HepG2 (cell line): ENCODE measurements at regions not wholly inside any gene's neighbourhood (a gene's known extent, or its start where the extent isn't known, plus 50 kb on each side); places are given as distances from the start of the nearest gene placed in this dataset.

Experiments used
- AGO1 ChIP-seq: fragments of 200-400 bp; formaldehyde crosslinking; IDR thresholded peaks from 2 replicates; pipeline ENCODE4 v1.6.1; 2017; ENCODE audit warnings: mild to moderate bottlenecking, low read depth, low read length, moderate library complexity; ENCODE audit not compliant: poor library complexity, severe bottlenecking
- ASH2L ChIP-seq: fragments of 300-600, 200-600 bp; sonication (generic); IDR thresholded peaks from 2 replicates; pipeline ENCODE4 v1.7.0; 2017; ENCODE audit warnings: low read depth, mild to moderate bottlenecking, moderate library complexity, mixed read lengths, low read length; ENCODE audit not compliant: insufficient read length
- CAMTA2 ChIP-seq: sonication (generic); formaldehyde crosslinking; IDR thresholded peaks from 2 replicates; pipeline ENCODE4 v1.4.0; 2020; ENCODE audit warnings: mild to moderate bottlenecking, missing genetic modification reagents, borderline replicate concordance
- DNMT1 ChIP-seq: sonication (generic); formaldehyde crosslinking; IDR thresholded peaks from 2 replicates; pipeline ENCODE4 v1.5.1; 2020; ENCODE audit warnings: mild to moderate bottlenecking, missing genetic modification reagents
- HDAC2 ChIP-seq: sonication (generic); formaldehyde crosslinking; IDR thresholded peaks from 2 replicates; pipeline ENCODE4 v1.4.0; 2020; ENCODE audit warnings: missing genetic modification reagents
- NFATC3 ChIP-seq: sonication (generic); formaldehyde crosslinking; IDR thresholded peaks from 2 replicates; pipeline ENCODE4 v1.5.1; 2020; ENCODE audit warnings: mild to moderate bottlenecking, missing genetic modification reagents
- NFIC ChIP-seq: IDR thresholded peaks from 2 replicates; pipeline ENCODE4 v1.6.1; 2012; ENCODE audit warnings: mild to moderate bottlenecking, low read length, inconsistent platforms
- NR2F6 ChIP-seq, 2 experiments: IDR thresholded peaks; 2 replicates each; pipeline ENCODE4 v1.6.1; 2016; ENCODE audit warnings: antibody characterized with exemption in 1 of 2, mild to moderate bottlenecking in 1 of 2
- PHB2 ChIP-seq: fragments of 450-650 bp; IDR thresholded peaks from 2 replicates; pipeline ENCODE4 v1.6.1; 2018; ENCODE audit not compliant: partially characterized antibody
- SRSF4 ChIP-seq: fragments of 200-400 bp; formaldehyde crosslinking; IDR thresholded peaks from one replicate; pipeline ENCODE4 v1.6.1; 2018; ENCODE audit warnings: mild to moderate bottlenecking, low read depth, low read length, moderate library complexity; ENCODE audit not compliant: poor library complexity, severe bottlenecking
- ZNF160 ChIP-seq: sonication (generic); formaldehyde crosslinking; IDR thresholded peaks from 2 replicates; pipeline ENCODE4 v1.8.0; 2022; ENCODE audit warnings: mild to moderate bottlenecking, inconsistent platforms, missing genetic modification reagents
- ZNF230 ChIP-seq: sonication (generic); formaldehyde crosslinking; IDR thresholded peaks from 2 replicates; pipeline ENCODE4 v1.4.0; 2020; ENCODE audit warnings: mild to moderate bottlenecking, missing genetic modification reagents
- ZNF780A ChIP-seq: sonication (generic); formaldehyde crosslinking; IDR thresholded peaks from 2 replicates; pipeline ENCODE4 v1.8.0; 2022; ENCODE audit warnings: mild to moderate bottlenecking, missing genetic modification reagents, moderate library complexity
- ZNF83 ChIP-seq: sonication (generic); formaldehyde crosslinking; IDR thresholded peaks from 2 replicates; pipeline ENCODE4 v1.4.0; 2020; ENCODE audit warnings: missing genetic modification reagents, mild to moderate bottlenecking, borderline replicate concordance
- TF ChIP-seq, protein P1 (sequence below): sonication (generic); formaldehyde crosslinking; IDR thresholded peaks from 2 replicates; pipeline ENCODE4 v1.4.0; 2020; ENCODE audit warnings: mild to moderate bottlenecking, missing genetic modification reagents, borderline replicate concordance
- TF ChIP-seq, protein P2 (sequence below): sonication (generic); formaldehyde crosslinking; IDR thresholded peaks from 2 replicates; pipeline ENCODE4 v1.5.1; 2020; ENCODE audit warnings: missing genetic modification reagents, mild to moderate bottlenecking, borderline replicate concordance
- TF ChIP-seq, protein P3 (sequence below): sonication (generic); formaldehyde crosslinking; conservative IDR thresholded peaks from 2 replicates; pipeline ENCODE4 v1.5.0; 2020; ENCODE audit warnings: missing genetic modification reagents
- TF ChIP-seq, protein P4 (sequence below): sonication (generic); formaldehyde crosslinking; IDR thresholded peaks from 2 replicates; pipeline ENCODE4 v1.5.1; 2020; ENCODE audit warnings: missing genetic modification reagents, mild to moderate bottlenecking, borderline replicate concordance
- TF ChIP-seq, protein P5 (sequence below): sonication (generic); formaldehyde crosslinking; IDR thresholded peaks from 2 replicates; pipeline ENCODE4 v1.8.0; 2022; ENCODE audit warnings: mild to moderate bottlenecking, missing genetic modification reagents; ENCODE audit not compliant: insufficient replicate concordance
- TF ChIP-seq, protein P6 (sequence below): sonication (generic); formaldehyde crosslinking; IDR thresholded peaks from 2 replicates; pipeline ENCODE4 v1.4.0; 2020; ENCODE audit warnings: low read depth, mild to moderate bottlenecking, missing genetic modification reagents

GRCh38 chr3:187997946-187998561 is 155.9 kb upstream of the LPP start (continued):
- TF ChIP-seq, protein P1, sequence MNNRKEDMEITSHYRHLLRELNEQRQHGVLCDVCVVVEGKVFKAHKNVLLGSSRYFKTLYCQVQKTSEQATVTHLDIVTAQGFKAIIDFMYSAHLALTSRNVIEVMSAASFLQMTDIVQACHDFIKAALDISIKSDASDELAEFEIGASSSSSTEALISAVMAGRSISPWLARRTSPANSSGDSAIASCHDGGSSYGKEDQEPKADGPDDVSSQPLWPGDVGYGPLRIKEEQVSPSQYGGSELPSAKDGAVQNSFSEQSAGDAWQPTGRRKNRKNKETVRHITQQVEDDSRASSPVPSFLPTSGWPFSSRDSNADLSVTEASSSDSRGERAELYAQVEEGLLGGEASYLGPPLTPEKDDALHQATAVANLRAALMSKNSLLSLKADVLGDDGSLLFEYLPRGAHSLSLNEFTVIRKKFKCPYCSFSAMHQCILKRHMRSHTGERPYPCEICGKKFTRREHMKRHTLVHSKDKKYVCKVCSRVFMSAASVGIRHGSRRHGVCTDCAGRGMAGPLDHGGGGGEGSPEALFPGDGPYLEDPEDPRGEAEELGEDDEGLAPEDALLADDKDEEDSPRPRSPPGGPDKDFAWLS = 0 out of 2 replicates have a peak, but pooled peaks have one; percentile 28
- TF ChIP-seq ZNF83 (CRISPR knock-in tag) (no peak), ZNF160 (CRISPR knock-in tag) (no peak), AGO1 (no peak), SRSF4 (no peak), PHB2 (no peak), ZNF230 (peak; percentile 77; the same call in 1 of the 2 replicates), NFATC3 (peak; percentile 98; the same call in 1 of the 2 replicates), NR2F6 (IDR thresholded peaks at IDR 0.05) (peak; percentile 91), NR2F6 (CRISPR knock-in tag; IDR thresholded peaks at IDR 0.05) (peak; percentile 90), HDAC2 (CRISPR knock-in tag) (peak; percentile 92), DNMT1 (CRISPR knock-in tag) (no peak), ASH2L (peak; percentile 94), NFIC (peak; percentile 94), ZNF780A (CRISPR knock-in tag) (no peak), CAMTA2 (no peak)
- TF ChIP-seq, protein P2, sequence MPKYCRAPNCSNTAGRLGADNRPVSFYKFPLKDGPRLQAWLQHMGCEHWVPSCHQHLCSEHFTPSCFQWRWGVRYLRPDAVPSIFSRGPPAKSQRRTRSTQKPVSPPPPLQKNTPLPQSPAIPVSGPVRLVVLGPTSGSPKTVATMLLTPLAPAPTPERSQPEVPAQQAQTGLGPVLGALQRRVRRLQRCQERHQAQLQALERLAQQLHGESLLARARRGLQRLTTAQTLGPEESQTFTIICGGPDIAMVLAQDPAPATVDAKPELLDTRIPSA (CRISPR knock-in tag) = no peak
- TF ChIP-seq, protein P3, sequence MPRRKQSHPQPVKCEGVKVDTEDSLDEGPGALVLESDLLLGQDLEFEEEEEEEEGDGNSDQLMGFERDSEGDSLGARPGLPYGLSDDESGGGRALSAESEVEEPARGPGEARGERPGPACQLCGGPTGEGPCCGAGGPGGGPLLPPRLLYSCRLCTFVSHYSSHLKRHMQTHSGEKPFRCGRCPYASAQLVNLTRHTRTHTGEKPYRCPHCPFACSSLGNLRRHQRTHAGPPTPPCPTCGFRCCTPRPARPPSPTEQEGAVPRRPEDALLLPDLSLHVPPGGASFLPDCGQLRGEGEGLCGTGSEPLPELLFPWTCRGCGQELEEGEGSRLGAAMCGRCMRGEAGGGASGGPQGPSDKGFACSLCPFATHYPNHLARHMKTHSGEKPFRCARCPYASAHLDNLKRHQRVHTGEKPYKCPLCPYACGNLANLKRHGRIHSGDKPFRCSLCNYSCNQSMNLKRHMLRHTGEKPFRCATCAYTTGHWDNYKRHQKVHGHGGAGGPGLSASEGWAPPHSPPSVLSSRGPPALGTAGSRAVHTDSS (CRISPR knock-in tag) = no peak
- TF ChIP-seq, protein P4, sequence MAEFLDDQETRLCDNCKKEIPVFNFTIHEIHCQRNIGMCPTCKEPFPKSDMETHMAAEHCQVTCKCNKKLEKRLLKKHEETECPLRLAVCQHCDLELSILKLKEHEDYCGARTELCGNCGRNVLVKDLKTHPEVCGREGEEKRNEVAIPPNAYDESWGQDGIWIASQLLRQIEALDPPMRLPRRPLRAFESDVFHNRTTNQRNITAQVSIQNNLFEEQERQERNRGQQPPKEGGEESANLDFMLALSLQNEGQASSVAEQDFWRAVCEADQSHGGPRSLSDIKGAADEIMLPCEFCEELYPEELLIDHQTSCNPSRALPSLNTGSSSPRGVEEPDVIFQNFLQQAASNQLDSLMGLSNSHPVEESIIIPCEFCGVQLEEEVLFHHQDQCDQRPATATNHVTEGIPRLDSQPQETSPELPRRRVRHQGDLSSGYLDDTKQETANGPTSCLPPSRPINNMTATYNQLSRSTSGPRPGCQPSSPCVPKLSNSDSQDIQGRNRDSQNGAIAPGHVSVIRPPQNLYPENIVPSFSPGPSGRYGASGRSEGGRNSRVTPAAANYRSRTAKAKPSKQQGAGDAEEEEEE = no peak
- TF ChIP-seq, protein P5, sequence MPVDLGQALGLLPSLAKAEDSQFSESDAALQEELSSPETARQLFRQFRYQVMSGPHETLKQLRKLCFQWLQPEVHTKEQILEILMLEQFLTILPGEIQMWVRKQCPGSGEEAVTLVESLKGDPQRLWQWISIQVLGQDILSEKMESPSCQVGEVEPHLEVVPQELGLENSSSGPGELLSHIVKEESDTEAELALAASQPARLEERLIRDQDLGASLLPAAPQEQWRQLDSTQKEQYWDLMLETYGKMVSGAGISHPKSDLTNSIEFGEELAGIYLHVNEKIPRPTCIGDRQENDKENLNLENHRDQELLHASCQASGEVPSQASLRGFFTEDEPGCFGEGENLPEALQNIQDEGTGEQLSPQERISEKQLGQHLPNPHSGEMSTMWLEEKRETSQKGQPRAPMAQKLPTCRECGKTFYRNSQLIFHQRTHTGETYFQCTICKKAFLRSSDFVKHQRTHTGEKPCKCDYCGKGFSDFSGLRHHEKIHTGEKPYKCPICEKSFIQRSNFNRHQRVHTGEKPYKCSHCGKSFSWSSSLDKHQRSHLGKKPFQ (CRISPR knock-in tag) = peak; percentile 40
- TF ChIP-seq, protein P6, sequence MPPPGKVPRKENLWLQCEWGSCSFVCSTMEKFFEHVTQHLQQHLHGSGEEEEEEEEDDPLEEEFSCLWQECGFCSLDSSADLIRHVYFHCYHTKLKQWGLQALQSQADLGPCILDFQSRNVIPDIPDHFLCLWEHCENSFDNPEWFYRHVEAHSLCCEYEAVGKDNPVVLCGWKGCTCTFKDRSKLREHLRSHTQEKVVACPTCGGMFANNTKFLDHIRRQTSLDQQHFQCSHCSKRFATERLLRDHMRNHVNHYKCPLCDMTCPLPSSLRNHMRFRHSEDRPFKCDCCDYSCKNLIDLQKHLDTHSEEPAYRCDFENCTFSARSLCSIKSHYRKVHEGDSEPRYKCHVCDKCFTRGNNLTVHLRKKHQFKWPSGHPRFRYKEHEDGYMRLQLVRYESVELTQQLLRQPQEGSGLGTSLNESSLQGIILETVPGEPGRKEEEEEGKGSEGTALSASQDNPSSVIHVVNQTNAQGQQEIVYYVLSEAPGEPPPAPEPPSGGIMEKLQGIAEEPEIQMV (CRISPR knock-in tag) = no peak
